Smooth muscle cell (in vitro differentiated cells): ENCODE measurements at regions not wholly inside any gene's neighbourhood (a gene's known extent, or its start where the extent isn't known, plus 50 kb on each side); places are given as distances from the start of the nearest gene placed in this dataset.

Experiments used
- DNase-seq: peaks from one replicate; lab custom pipeline; 2025; ENCODE audit not compliant: unreplicated experiment; lab: John Stamatoyannopoulos, UW
- H2AFZ ChIP-seq: fragments of 200-600 bp; sonication (generic); 2 replicates; pipeline ENCODE4 v1.6.0; 2016; ENCODE audit warnings: antibody characterized with exemption, low read depth, mild to moderate bottlenecking
- H3F3A ChIP-seq: fragments of 200-600 bp; sonication (generic); 2 replicates; pipeline ENCODE4 v1.6.0; 2017; ENCODE audit warnings: antibody characterized with exemption, low read depth
- H3K27ac ChIP-seq: fragments of 200-600 bp; sonication (generic); 2 replicates; pipeline ENCODE4 v1.5.1; 2016; ENCODE audit warnings: low read depth, mild to moderate bottlenecking
- H3K27me3 ChIP-seq: fragments of 200-600 bp; sonication (generic); 2 replicates; pipeline ENCODE4 v1.6.1; 2016; ENCODE audit warnings: low read depth, mild to moderate bottlenecking
- H3K36me3 ChIP-seq: fragments of 200-600 bp; sonication (generic); 2 replicates; pipeline ENCODE4 v1.5.1; 2016; ENCODE audit warnings: low read depth
- H3K4me1 ChIP-seq: fragments of 200-600 bp; sonication (generic); 2 replicates; pipeline ENCODE4 v1.5.1; 2016; ENCODE audit warnings: low read depth
- H3K4me2 ChIP-seq: fragments of 200-600 bp; sonication (generic); 2 replicates; pipeline ENCODE4 v1.6.0; 2016; ENCODE audit warnings: mild to moderate bottlenecking
- H3K4me3 ChIP-seq: fragments of 200-600 bp; sonication (generic); 2 replicates; pipeline ENCODE4 v1.5.1; 2016; ENCODE audit warnings: mild to moderate bottlenecking
- H3K79me2 ChIP-seq: fragments of 200-600 bp; sonication (generic); 2 replicates; pipeline ENCODE4 v1.6.0; 2016; ENCODE audit warnings: low read depth, mild to moderate bottlenecking
- H3K9ac ChIP-seq: fragments of 200-600 bp; sonication (generic); 2 replicates; pipeline ENCODE4 v1.6.0; 2016; ENCODE audit warnings: low read depth
- H3K9me3 ChIP-seq: fragments of 200-600 bp; sonication (generic); replicated peaks from 2 replicates; pipeline ENCODE4 v1.5.1; 2016; ENCODE audit warnings: low read depth
- H4K20me1 ChIP-seq: fragments of 200-600 bp; sonication (generic); 2 replicates; pipeline ENCODE4 v1.6.0; 2016; ENCODE audit warnings: low read depth
- WGBS: methylation state at CpG from one replicate; pipeline ENCODE4 v1.1.7; 2016; ENCODE audit warnings: low lambda C conversion rate; 5-methylcytosine and 5-hydroxymethylcytosine counted together
- TF ChIP-seq, protein P1 (sequence below): fragments of 200-600 bp; sonication (generic); IDR thresholded peaks from 2 replicates; pipeline ENCODE4 v1.5.1; 2017; ENCODE audit warnings: borderline replicate concordance, mild to moderate bottlenecking, antibody characterized with exemption; ENCODE audit not compliant: insufficient read depth, poor library complexity, severe bottlenecking

- no peak overlapping the region for H3K4me2 ChIP-seq
- no peaks in the 10 kb centered on the region for H3K36me3 ChIP-seq
- H3K27ac ChIP-seq: no peak overlapping the region
- no peak for DNase-seq
- H2AFZ ChIP-seq: no peak overlapping the region
- H3K27me3 ChIP-seq: no peaks in the 10 kb centered on the region
- peaks cover 20% of the 10 kb centered on the region for H3F3A ChIP-seq
- TF ChIP-seq, protein P1, sequence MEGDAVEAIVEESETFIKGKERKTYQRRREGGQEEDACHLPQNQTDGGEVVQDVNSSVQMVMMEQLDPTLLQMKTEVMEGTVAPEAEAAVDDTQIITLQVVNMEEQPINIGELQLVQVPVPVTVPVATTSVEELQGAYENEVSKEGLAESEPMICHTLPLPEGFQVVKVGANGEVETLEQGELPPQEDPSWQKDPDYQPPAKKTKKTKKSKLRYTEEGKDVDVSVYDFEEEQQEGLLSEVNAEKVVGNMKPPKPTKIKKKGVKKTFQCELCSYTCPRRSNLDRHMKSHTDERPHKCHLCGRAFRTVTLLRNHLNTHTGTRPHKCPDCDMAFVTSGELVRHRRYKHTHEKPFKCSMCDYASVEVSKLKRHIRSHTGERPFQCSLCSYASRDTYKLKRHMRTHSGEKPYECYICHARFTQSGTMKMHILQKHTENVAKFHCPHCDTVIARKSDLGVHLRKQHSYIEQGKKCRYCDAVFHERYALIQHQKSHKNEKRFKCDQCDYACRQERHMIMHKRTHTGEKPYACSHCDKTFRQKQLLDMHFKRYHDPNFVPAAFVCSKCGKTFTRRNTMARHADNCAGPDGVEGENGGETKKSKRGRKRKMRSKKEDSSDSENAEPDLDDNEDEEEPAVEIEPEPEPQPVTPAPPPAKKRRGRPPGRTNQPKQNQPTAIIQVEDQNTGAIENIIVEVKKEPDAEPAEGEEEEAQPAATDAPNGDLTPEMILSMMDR: no peak
- no peaks in the 10 kb centered on the region for H3K79me2 ChIP-seq
- 85% methylated on average over 2 of the region's 2 CpGs for WGBS
- no peak overlapping the region for H3K9ac ChIP-seq
- H3K9me3 ChIP-seq: no peaks in the 10 kb centered on the region
- H3K4me3 ChIP-seq: no peak overlapping the region
- peaks cover 16% of the 10 kb centered on the region for H3K4me1 ChIP-seq
- H4K20me1 ChIP-seq: no peaks in the 10 kb centered on the region
These were observed 68.6 kb upstream of the NFIL3 start for GRCh38 chr9:91492237-91492636.

GRCh38 chr9:91491624-91492023, 68.0 kb upstream of the NFIL3 start:
- Histone ChIP-seq H3K27ac (no peak overlapping the region), H3K4me3 (no peak overlapping the region), H3K9ac (no peak overlapping the region), H3K9me3 (no peaks in the 10 kb centered on the region), H3K4me1 (peaks cover 18% of the 10 kb centered on the region), H3K4me2 (no peak overlapping the region), H4K20me1 (no peaks in the 10 kb centered on the region), H3K36me3 (no peaks in the 10 kb centered on the region), H2AFZ (no peak overlapping the region), H3F3A (peaks cover 24% of the 10 kb centered on the region), H3K27me3 (no peaks in the 10 kb centered on the region), H3K79me2 (no peaks in the 10 kb centered on the region)
- WGBS: 95% methylated on average over 9 of the region's 9 CpGs
- TF ChIP-seq, protein P1: no peak
- no peak for DNase-seq

DNA sequence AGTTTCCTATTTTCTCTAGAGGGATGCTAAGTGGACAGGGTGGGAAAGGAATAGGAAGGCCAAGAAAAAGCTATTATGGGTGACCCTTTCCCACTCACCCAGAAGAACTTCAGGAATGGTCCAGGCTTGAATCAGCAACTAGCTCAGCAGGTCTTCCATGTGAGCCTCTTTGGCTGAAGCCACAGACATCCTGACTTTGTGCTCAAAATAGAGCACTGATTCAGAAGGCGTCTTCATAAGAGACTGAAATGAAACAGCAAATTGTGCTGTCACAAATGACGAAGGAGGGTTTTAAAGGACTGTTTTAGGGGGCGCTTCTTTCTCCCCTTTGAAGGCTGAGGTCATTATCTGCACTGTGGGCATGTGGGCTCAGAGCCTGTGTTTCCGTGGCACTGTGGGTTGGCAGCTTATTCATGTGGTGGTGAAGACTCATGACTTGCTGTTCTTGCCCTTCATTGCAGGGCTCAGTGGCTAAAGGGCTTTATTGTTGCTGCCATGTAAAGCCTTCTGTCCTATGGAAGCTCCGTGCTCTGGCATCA, 65.8 kb upstream of the NFIL3 start:
- peaks cover 9% of the 10 kb centered on the region for H3K4me1 ChIP-seq
- H3F3A ChIP-seq: peaks cover 16% of the 10 kb centered on the region
- H3K79me2 ChIP-seq: no peaks in the 10 kb centered on the region
- peak overlapping the region; percentile 48 for H3K9ac ChIP-seq
- no peaks in the 10 kb centered on the region for H4K20me1 ChIP-seq
- H3K9me3 ChIP-seq: no peaks in the 10 kb centered on the region
- H3K4me2 ChIP-seq: peak overlapping the region; percentile 26
- 46% methylated on average over 5 of the region's 5 CpGs for WGBS
- no peak overlapping the region for H2AFZ ChIP-seq
- H3K36me3 ChIP-seq: no peaks in the 10 kb centered on the region
- DNase-seq: no peak
- peak overlapping the region; percentile 86 for H3K27ac ChIP-seq
- no peak overlapping the region for H3K4me3 ChIP-seq
- no peaks in the 10 kb centered on the region for H3K27me3 ChIP-seq
- TF ChIP-seq, protein P1: no peak

- no peak overlapping the region for H3K4me3 ChIP-seq
- H3K9me3 ChIP-seq: no peaks in the 10 kb centered on the region
- TF ChIP-seq, protein P1: no peak
- no peaks in the 10 kb centered on the region for H3K27me3 ChIP-seq
- WGBS: 93% methylated on average over 5 of the region's 5 CpGs
- H3F3A ChIP-seq: peaks cover 16% of the 10 kb centered on the region
- H3K36me3 ChIP-seq: no peaks in the 10 kb centered on the region
- DNase-seq: no peak
- no peaks in the 10 kb centered on the region for H4K20me1 ChIP-seq
- H3K79me2 ChIP-seq: no peaks in the 10 kb centered on the region
- no peak overlapping the region for H3K4me2 ChIP-seq
- no peak overlapping the region for H2AFZ ChIP-seq
- H3K9ac ChIP-seq: no peak overlapping the region
- H3K4me1 ChIP-seq: peaks cover 9% of the 10 kb centered on the region
- peak overlapping the region; percentile 86 for H3K27ac ChIP-seq
These were observed 64.7 kb upstream of the NFIL3 start for GRCh38 chr9:91488341-91488740.
